D721Med (cell line): ENCODE measurements at regions not wholly inside any gene's neighbourhood (a gene's known extent, or its start where the extent isn't known, plus 50 kb on each side); places are given as distances from the start of the nearest gene placed in this dataset.

ENCODE experiments used
- DNase-seq: peaks from one replicate; pipeline ENCODE4 v3.0.0; 2011; ENCODE audit warnings: low spot score; ENCODE audit not compliant: insufficient read length
- FAIRE-seq: peaks from 2 replicates; lab custom pipeline; 2011; peaks lifted over from hg19 to GRCh38; lab: Jason Lieb, UNC
- CTCF ChIP-seq: IDR thresholded peaks from 2 replicates; pipeline ENCODE4 v1.5.1; 2012; ENCODE audit warnings: mild to moderate bottlenecking, control low read depth; ENCODE audit not compliant: insufficient read depth; ENCODE audit errors: missing control alignments

DNA sequence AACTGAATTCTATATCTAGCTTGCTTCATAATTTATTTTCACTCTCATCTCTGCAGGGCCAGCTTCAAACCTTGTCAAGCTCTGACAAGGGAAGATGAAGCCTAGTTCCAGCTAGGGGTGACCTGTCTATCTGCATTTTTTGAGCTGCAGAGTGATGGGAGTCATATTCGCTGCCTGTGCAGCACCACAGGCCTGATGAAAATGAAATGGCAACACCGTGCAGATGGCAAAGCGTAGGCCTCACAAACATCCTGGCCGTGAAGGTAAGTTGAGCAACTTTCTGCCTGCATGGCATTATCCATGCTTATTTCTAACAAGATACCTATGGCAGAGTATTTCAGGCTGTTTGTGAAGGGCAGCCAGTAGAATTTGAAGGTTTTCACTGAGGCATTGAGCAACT, 86.4 kb upstream of the C1QTNF9B start:
- TF ChIP-seq CTCF: no peak
- FAIRE-seq: no peak

GRCh38 chr13:23984546-23984945, 87.2 kb upstream of the C1QTNF9B start:
- FAIRE-seq (no peak), DNase-seq (no peak)
- no peak for TF ChIP-seq CTCF

More for the DNA sequence above, 86.4 kb upstream of the C1QTNF9B start:
- no peak for DNase-seq

DNA sequence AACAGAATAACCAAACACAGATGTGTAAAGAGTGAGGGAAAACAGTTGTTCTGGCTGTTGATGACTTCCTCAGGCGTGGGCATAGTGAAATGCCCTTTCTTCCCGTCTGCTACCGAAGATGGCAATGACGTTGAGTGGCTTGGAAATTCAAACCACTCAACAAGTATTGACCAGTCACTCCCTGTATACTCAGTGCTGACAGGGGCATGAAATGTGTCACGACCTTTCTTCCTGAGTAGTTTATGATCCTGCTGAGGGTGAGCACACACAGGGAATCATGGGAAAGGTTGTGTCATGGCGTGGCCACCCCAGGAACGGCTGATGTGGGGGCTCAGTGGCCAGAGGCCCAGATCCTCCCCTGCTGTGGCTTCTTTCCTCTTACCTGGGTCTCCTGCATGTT, 87.8 kb upstream of the C1QTNF9B start:
- no peak for TF ChIP-seq CTCF
- FAIRE-seq: no peak
- no peak for DNase-seq

DNA sequence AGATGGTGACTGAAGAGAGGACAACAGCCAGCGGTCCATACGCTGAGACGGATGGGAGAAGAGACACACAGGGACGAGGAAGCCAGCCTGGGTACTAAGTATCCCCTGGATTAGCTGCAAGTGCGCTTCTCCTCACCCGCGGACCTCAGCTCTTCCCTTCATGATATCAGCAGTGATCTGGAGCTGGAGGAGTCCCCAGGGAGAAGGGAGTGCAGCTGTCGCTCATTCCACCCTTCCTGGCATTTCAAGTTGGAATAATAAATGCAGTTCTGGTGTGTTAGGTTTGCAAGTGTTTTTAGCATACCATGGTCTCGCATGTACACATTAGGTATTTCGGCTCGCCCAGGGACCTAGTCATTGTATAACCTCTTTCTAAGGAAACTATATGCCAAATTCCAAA, 88.5 kb upstream of the C1QTNF9B start:
- DNase-seq (no peak), FAIRE-seq (no peak)
- TF ChIP-seq CTCF: no peak

- no peak for FAIRE-seq
- TF ChIP-seq CTCF: no peak
- DNase-seq: no peak
These were observed 89.3 kb upstream of the C1QTNF9B start for GRCh38 chr13:23986619-23987018.

DNA sequence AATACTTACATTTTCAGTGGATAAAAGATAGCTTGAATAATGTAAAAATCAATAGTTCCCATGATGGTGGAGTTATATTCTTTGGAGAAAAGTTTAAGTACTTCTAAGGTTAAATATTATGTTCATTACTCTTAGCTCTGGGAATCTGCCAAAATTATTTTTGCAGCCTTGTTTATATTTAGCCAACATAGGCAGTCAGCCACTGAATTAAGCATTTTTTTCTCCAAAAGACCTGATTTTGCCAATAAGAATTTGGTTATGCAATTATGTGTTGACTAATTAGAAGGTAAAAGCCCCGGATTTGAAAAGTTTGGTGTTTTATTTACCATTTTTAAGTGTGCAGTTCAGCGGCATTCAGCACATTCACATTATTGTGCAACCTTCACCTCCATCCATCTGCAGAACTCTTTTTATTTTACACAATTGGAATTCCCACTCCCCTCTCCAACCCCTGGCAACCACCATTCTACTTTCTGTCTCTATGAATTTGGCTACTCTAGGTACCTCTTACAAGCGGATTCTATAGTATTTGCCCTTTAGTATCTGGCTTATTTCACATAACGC, 90.1 kb upstream of the C1QTNF9B start:
- DNase-seq: no peak
- TF ChIP-seq CTCF: no peak
- no peak for FAIRE-seq

DNA sequence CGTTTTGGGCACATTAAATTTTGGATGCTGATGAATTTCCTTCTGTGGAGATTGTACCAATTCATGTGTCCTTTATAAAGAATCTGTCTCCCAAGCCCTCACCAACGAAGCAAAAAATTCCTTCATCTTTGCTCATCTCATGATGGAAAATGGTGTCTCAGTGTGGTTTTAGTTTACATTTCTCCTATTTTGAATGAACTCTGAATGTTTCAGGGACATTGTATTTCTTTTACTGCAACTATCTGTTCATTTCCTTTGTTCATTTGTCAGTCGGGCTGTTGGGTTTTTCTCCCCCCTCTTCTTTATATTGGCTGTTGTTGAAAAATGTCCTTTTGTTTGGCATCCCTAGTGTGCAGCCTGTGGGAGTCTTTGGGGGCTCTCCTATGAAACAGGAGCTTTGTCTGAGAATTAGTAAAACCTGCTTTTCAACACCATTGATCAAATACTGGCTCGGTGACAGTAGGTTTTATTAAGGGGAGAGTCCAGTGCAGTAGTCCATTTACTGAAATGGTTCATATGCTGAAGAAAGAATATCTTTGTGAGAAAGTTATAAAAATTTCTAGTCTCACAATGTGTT, 91.3 kb upstream of the C1QTNF9B start:
- no peak for TF ChIP-seq CTCF
- FAIRE-seq (no peak), DNase-seq (no peak)
